ENCODE measurements at regions not wholly inside any gene's neighbourhood (a gene's known extent, or its start where the extent isn't known, plus 50 kb on each side); places are given as distances from the start of the nearest gene placed in this dataset.

GRCh38 chr5:8288897-8289516 lies 420.1 kb downstream of the MTRR start:
- TF ChIP-seq CTCF (IDR thresholded peaks at IDR 0.05; ENCODE audit: low read depth, low read length) (no peak), EZH2phosphoT487 (IDR thresholded peaks at IDR 0.05; ENCODE audit: low read depth) (no peak)
